WTC11 (cell line): ENCODE measurements at regions not wholly inside any gene's neighbourhood (a gene's known extent, or its start where the extent isn't known, plus 50 kb on each side); places are given as distances from the start of the nearest gene placed in this dataset.

Source experiments
- ATAC-seq: fragments of 200-7000 bp; cut with Tn5 transposase; 2 replicates; pipeline ENCODE4 v1.10.0; 2021; ENCODE audit warnings: mild to moderate bottlenecking, moderate library complexity
- CTCF ChIA-PET: fragments of 300-600 bp; sonication (Branson Sonifier 250); formaldehyde crosslinking; loops from one replicate; lab custom pipeline; 2021; ENCODE audit warnings: antibody characterized with exemption; lab: Charles Lee
- POLR2A ChIA-PET: fragments of 350-600 bp; sonication (Branson Sonifier 250); formaldehyde crosslinking; loops from one replicate; lab custom pipeline; 2021; ENCODE audit warnings: antibody characterized with exemption; lab: Charles Lee
- DNase-seq: peaks from one replicate; pipeline ENCODE4 v3.0.0; 2021; ENCODE audit warnings: low spot score
- H3K27ac Mint-ChIP-seq: 2 replicates; pipeline ENCODE4 v1.8.0; 2021; ENCODE audit warnings: mixed read lengths
- H3K27me3 Mint-ChIP-seq: 2 replicates; pipeline ENCODE4 v1.8.0; 2021; ENCODE audit warnings: low read depth, mild to moderate bottlenecking, moderate library complexity, mixed read lengths
- H3K36me3 Mint-ChIP-seq: 2 replicates; pipeline ENCODE4 v1.8.0; 2021; ENCODE audit warnings: mixed read lengths
- H3K4me1 Mint-ChIP-seq: 2 replicates; pipeline ENCODE4 v1.8.0; 2022; ENCODE audit warnings: mixed read lengths
- H3K4me3 Mint-ChIP-seq: 2 replicates; pipeline ENCODE4 v1.8.0; 2021; ENCODE audit warnings: mild to moderate bottlenecking, moderate library complexity, mixed read lengths
- H3K9me3 Mint-ChIP-seq: 2 replicates; pipeline ENCODE4 v1.8.0; 2021; ENCODE audit warnings: mixed read lengths
- CREB1 ChIP-seq: sonication (generic); formaldehyde crosslinking; IDR thresholded peaks from 2 replicates; pipeline ENCODE4 v1.8.0; 2023; ENCODE audit warnings: mild to moderate bottlenecking, missing genetic modification reagents
- ESRRA ChIP-seq: sonication (generic); formaldehyde crosslinking; IDR thresholded peaks from 2 replicates; pipeline ENCODE4 v1.8.1; 2022; ENCODE audit warnings: mild to moderate bottlenecking, missing genetic modification reagents, borderline replicate concordance
- FOXP1 ChIP-seq: sonication (generic); formaldehyde crosslinking; IDR thresholded peaks from 2 replicates; pipeline ENCODE4 v1.8.0; 2022; ENCODE audit warnings: missing genetic modification reagents, mild to moderate bottlenecking, moderate library complexity, borderline replicate concordance
- GABPB1 ChIP-seq: sonication (generic); formaldehyde crosslinking; IDR thresholded peaks from 2 replicates; pipeline ENCODE4 v1.8.1; 2023; ENCODE audit warnings: mild to moderate bottlenecking, missing genetic modification reagents
- HMGA2 ChIP-seq: fragments of 250-450 bp; sonication (Bioruptor Pico); IDR thresholded peaks from 2 replicates; pipeline ENCODE4 v1.4.0; 2021; ENCODE audit warnings: mild to moderate bottlenecking, moderate library complexity
- JUN ChIP-seq: sonication (generic); formaldehyde crosslinking; IDR thresholded peaks from 2 replicates; pipeline ENCODE4 v1.8.0; 2023; ENCODE audit warnings: mild to moderate bottlenecking, missing genetic modification reagents
- TEAD1 ChIP-seq: sonication (generic); formaldehyde crosslinking; IDR thresholded peaks from 2 replicates; pipeline ENCODE4 v1.8.0; 2022; ENCODE audit warnings: mild to moderate bottlenecking, missing genetic modification reagents
- ZNF138 ChIP-seq: sonication (generic); formaldehyde crosslinking; conservative IDR thresholded peaks from 2 replicates; pipeline ENCODE4 v1.8.1; 2022; ENCODE audit warnings: mild to moderate bottlenecking, moderate library complexity, missing genetic modification reagents
- ZNF219 ChIP-seq: sonication (generic); formaldehyde crosslinking; IDR thresholded peaks from 2 replicates; pipeline ENCODE4 v1.8.0; 2023; ENCODE audit warnings: missing genetic modification reagents, mild to moderate bottlenecking, borderline replicate concordance
- ZNF396 ChIP-seq: fragments of 250-450 bp; sonication (Bioruptor Pico); IDR thresholded peaks from 2 replicates; pipeline ENCODE4 v1.8.0; 2021; ENCODE audit warnings: mild to moderate bottlenecking, moderate library complexity, borderline replicate concordance
- ZNF416 ChIP-seq: fragments of 250-450 bp; sonication (Bioruptor Pico); IDR thresholded peaks from 2 replicates; pipeline ENCODE4 v1.9.0; 2021; ENCODE audit warnings: mild to moderate bottlenecking, inconsistent platforms
- ZNF423 ChIP-seq: fragments of 250-450 bp; sonication (Bioruptor Pico); IDR thresholded peaks from 2 replicates; pipeline ENCODE4 v2.1.2; 2022; ENCODE audit warnings: mild to moderate bottlenecking, moderate library complexity
- TF ChIP-seq, protein P1 (sequence below): sonication (generic); formaldehyde crosslinking; IDR thresholded peaks from 2 replicates; pipeline ENCODE4 v1.8.0; 2022; ENCODE audit warnings: mild to moderate bottlenecking, missing genetic modification reagents
- TF ChIP-seq, protein P2 (sequence below): fragments of 250-450 bp; sonication (Bioruptor Pico); IDR thresholded peaks from 2 replicates; pipeline ENCODE4 v1.9.0; 2021; ENCODE audit warnings: moderate library complexity, mild to moderate bottlenecking, inconsistent platforms, borderline replicate concordance
- TF ChIP-seq, protein P3 (sequence below): sonication (generic); formaldehyde crosslinking; conservative IDR thresholded peaks from 2 replicates; pipeline ENCODE4 v1.8.1; 2023; ENCODE audit warnings: mild to moderate bottlenecking, low read depth, missing genetic modification reagents, moderate library complexity
- TF ChIP-seq, protein P4 (sequence below): sonication (generic); formaldehyde crosslinking; IDR thresholded peaks from 2 replicates; pipeline ENCODE4 v1.8.1; 2023; ENCODE audit warnings: mild to moderate bottlenecking, missing genetic modification reagents, moderate library complexity
- TF ChIP-seq, protein P5 (sequence below): fragments of 250-450 bp; sonication (Bioruptor Pico); conservative IDR thresholded peaks from 2 replicates; pipeline ENCODE4 v1.9.0; 2021; ENCODE audit warnings: mild to moderate bottlenecking
- TF ChIP-seq, protein P6 (sequence below): fragments of 250-450 bp; sonication (Bioruptor Pico); IDR thresholded peaks from 2 replicates; pipeline ENCODE4 v1.9.0; 2021; ENCODE audit warnings: mild to moderate bottlenecking, borderline replicate concordance
- TF ChIP-seq, protein P7 (sequence below): sonication (generic); formaldehyde crosslinking; IDR thresholded peaks from 2 replicates; pipeline ENCODE4 v1.8.1; 2022; ENCODE audit warnings: mild to moderate bottlenecking, missing genetic modification reagents, moderate library complexity, borderline replicate concordance
- TF ChIP-seq, protein P8 (sequence below): fragments of 250-450 bp; sonication (Bioruptor Pico); IDR thresholded peaks from 2 replicates; pipeline ENCODE4 v1.8.0; 2021; ENCODE audit warnings: mild to moderate bottlenecking

DNA sequence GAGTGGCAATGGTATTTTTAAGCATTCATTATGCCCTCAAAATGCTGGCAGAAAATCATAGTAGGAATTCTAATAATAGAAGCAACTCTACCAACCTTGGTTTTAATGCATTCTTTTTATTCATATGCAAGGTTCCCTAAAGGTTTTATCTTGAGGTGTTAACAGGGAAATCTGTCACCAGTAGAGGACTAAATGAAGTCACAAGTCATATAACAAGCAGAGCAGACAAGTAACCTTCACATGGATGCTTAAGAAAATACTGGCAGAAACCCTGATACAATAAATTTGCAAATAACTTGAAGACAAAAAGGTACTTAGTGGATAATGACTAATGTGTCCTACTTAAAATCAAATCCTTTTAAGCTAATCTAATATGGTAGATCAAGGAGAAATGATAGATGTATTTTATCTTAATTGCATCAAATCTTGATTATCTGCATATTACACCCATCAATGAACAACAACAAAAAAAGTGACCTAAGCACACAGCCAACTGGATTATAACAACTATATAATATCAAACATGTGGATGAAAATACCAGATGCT, 73.3 kb downstream of the RFC3 start:
- DNase-seq (no peak), ATAC-seq (no peak)
- ChIA-PET CTCF (no interaction called here), POLR2A (no interaction called here)
- Mint-ChIP-seq H3K4me1 (peaks cover 4% of the 10 kb centered on the region; the same call in 1 of the 2 replicates), H3K27me3 (no peaks in the 10 kb centered on the region), H3K27ac (no peak overlapping the region), H3K4me3 (no peak overlapping the region), H3K36me3 (peaks cover 38% of the 10 kb centered on the region), H3K9me3 (peaks cover 34% of the 10 kb centered on the region)
- TF ChIP-seq ZNF396 (CRISPR knock-in tag) (no peak), ESRRA (no peak), TEAD1 (no peak), ZNF138 (CRISPR knock-in tag) (no peak), JUN (CRISPR knock-in tag) (no peak), ZNF423 (CRISPR knock-in tag) (no peak)
- TF ChIP-seq, protein P1, sequence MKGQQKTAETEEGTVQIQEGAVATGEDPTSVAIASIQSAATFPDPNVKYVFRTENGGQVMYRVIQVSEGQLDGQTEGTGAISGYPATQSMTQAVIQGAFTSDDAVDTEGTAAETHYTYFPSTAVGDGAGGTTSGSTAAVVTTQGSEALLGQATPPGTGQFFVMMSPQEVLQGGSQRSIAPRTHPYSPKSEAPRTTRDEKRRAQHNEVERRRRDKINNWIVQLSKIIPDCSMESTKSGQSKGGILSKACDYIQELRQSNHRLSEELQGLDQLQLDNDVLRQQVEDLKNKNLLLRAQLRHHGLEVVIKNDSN (CRISPR knock-in tag), result no peak
- TF ChIP-seq, protein P2, sequence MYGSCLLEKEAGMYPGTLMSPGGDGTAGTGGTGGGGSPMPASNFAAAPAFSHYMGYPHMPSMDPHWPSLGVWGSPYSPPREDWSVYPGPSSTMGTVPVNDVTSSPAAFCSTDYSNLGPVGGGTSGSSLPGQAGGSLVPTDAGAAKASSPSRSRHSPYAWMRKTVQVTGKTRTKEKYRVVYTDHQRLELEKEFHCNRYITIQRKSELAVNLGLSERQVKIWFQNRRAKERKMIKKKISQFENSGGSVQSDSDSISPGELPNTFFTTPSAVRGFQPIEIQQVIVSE (CRISPR knock-in tag), result no peak
- TF ChIP-seq, protein P3, sequence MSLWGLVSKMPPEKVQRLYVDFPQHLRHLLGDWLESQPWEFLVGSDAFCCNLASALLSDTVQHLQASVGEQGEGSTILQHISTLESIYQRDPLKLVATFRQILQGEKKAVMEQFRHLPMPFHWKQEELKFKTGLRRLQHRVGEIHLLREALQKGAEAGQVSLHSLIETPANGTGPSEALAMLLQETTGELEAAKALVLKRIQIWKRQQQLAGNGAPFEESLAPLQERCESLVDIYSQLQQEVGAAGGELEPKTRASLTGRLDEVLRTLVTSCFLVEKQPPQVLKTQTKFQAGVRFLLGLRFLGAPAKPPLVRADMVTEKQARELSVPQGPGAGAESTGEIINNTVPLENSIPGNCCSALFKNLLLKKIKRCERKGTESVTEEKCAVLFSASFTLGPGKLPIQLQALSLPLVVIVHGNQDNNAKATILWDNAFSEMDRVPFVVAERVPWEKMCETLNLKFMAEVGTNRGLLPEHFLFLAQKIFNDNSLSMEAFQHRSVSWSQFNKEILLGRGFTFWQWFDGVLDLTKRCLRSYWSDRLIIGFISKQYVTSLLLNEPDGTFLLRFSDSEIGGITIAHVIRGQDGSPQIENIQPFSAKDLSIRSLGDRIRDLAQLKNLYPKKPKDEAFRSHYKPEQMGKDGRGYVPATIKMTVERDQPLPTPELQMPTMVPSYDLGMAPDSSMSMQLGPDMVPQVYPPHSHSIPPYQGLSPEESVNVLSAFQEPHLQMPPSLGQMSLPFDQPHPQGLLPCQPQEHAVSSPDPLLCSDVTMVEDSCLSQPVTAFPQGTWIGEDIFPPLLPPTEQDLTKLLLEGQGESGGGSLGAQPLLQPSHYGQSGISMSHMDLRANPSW (CRISPR knock-in tag), result no peak
- TF ChIP-seq, protein P4, sequence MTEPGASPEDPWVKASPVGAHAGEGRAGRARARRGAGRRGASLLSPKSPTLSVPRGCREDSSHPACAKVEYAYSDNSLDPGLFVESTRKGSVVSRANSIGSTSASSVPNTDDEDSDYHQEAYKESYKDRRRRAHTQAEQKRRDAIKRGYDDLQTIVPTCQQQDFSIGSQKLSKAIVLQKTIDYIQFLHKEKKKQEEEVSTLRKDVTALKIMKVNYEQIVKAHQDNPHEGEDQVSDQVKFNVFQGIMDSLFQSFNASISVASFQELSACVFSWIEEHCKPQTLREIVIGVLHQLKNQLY (CRISPR knock-in tag), result no peak

DNA sequence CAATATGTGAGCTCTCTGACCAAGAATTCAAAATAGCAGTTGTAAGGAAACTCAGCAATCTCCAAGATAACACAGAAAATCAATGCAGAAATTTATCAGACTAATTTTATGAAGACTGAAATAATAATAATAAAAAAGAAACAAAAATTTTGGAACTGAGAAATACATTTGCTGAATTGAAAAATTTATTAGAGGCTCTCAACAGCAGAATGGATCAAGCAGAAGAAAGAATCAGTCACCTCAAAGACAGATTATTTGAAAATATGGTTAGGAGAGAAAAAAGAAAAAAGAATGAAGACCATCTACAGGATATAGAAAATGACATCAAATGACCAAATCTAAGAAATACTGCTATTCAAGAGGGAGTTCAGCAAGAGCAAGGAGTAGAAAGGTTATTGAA, 75.6 kb downstream of the RFC3 start:
- no peaks in the 10 kb centered on the region for H3K27me3 Mint-ChIP-seq
- CTCF ChIA-PET, result no interaction called here
- peaks cover 52% of the 10 kb centered on the region for H3K9me3 Mint-ChIP-seq
- no peak overlapping the region for H3K4me3 Mint-ChIP-seq
- peaks cover 4% of the 10 kb centered on the region; the same call in 1 of the 2 replicates for H3K4me1 Mint-ChIP-seq
- DNase-seq, result no peak
- peaks cover 53% of the 10 kb centered on the region for H3K36me3 Mint-ChIP-seq
- POLR2A ChIA-PET, result no interaction called here
- no peak for TF ChIP-seq CREB1 (CRISPR knock-in tag)
- TF ChIP-seq ZNF219, result no peak
- TF ChIP-seq, protein P5, sequence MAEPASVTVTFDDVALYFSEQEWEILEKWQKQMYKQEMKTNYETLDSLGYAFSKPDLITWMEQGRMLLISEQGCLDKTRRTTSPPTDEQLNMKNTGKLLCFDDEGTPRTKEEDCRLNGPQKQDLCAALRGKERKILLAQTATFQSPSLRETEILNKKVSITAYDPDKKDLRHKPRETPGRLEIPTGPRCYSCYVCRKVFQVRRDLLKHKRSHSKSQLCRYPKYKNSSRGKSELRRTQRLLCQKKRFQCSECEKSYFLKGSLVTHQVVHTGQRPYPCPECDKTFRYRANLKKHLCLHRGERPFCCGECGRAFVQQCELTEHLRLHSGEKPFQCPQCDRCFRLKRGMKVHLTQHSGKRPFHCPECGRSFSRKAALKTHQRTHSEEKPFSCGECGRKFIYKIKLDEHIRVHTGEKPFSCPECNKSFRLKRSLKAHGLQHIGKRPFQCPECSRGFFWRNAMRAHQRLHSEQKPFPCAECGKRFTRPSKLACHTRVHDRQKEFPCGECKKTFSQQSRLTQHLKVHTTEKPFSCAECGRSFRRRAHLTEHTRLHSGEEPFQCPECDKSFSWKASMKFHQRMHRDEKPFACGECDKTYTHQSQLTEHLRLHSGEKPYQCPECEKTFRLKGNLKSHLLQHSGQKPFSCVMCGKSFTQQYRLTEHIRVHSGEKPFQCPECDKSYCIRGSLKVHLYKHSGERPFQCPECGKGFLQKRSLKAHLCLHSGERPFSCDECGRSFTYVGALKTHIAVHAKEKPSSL (CRISPR knock-in tag), result no peak
- TF ChIP-seq ZNF416 (CRISPR knock-in tag), result no peak
- TF ChIP-seq, protein P6, sequence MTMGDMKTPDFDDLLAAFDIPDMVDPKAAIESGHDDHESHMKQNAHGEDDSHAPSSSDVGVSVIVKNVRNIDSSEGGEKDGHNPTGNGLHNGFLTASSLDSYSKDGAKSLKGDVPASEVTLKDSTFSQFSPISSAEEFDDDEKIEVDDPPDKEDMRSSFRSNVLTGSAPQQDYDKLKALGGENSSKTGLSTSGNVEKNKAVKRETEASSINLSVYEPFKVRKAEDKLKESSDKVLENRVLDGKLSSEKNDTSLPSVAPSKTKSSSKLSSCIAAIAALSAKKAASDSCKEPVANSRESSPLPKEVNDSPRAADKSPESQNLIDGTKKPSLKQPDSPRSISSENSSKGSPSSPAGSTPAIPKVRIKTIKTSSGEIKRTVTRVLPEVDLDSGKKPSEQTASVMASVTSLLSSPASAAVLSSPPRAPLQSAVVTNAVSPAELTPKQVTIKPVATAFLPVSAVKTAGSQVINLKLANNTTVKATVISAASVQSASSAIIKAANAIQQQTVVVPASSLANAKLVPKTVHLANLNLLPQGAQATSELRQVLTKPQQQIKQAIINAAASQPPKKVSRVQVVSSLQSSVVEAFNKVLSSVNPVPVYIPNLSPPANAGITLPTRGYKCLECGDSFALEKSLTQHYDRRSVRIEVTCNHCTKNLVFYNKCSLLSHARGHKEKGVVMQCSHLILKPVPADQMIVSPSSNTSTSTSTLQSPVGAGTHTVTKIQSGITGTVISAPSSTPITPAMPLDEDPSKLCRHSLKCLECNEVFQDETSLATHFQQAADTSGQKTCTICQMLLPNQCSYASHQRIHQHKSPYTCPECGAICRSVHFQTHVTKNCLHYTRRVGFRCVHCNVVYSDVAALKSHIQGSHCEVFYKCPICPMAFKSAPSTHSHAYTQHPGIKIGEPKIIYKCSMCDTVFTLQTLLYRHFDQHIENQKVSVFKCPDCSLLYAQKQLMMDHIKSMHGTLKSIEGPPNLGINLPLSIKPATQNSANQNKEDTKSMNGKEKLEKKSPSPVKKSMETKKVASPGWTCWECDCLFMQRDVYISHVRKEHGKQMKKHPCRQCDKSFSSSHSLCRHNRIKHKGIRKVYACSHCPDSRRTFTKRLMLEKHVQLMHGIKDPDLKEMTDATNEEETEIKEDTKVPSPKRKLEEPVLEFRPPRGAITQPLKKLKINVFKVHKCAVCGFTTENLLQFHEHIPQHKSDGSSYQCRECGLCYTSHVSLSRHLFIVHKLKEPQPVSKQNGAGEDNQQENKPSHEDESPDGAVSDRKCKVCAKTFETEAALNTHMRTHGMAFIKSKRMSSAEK (CRISPR knock-in tag), result no peak
- TF ChIP-seq, protein P7, sequence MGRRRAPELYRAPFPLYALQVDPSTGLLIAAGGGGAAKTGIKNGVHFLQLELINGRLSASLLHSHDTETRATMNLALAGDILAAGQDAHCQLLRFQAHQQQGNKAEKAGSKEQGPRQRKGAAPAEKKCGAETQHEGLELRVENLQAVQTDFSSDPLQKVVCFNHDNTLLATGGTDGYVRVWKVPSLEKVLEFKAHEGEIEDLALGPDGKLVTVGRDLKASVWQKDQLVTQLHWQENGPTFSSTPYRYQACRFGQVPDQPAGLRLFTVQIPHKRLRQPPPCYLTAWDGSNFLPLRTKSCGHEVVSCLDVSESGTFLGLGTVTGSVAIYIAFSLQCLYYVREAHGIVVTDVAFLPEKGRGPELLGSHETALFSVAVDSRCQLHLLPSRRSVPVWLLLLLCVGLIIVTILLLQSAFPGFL (CRISPR knock-in tag), result no peak
- TF ChIP-seq FOXP1 (CRISPR knock-in tag), result no peak
- TF ChIP-seq HMGA2 (CRISPR knock-in tag), result no peak
- no peak for TF ChIP-seq GABPB1 (CRISPR knock-in tag)
- TF ChIP-seq, protein P8, sequence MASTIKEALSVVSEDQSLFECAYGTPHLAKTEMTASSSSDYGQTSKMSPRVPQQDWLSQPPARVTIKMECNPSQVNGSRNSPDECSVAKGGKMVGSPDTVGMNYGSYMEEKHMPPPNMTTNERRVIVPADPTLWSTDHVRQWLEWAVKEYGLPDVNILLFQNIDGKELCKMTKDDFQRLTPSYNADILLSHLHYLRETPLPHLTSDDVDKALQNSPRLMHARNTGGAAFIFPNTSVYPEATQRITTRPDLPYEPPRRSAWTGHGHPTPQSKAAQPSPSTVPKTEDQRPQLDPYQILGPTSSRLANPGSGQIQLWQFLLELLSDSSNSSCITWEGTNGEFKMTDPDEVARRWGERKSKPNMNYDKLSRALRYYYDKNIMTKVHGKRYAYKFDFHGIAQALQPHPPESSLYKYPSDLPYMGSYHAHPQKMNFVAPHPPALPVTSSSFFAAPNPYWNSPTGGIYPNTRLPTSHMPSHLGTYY (CRISPR knock-in tag), result no peak
- TF ChIP-seq, all 79 proteins: peak for 0
- ATAC-seq, result no peak
- no peak overlapping the region for H3K27ac Mint-ChIP-seq
